ENCODE measurements at regions not wholly inside any gene's neighbourhood (a gene's known extent, or its start where the extent isn't known, plus 50 kb on each side); places are given as distances from the start of the nearest gene placed in this dataset.
"Not testable (repeated sequence)": the region's sequence is repeated elsewhere in the genome, so short reads cannot be mapped to it uniquely, and the experiment has no call there.

- no peak for FAIRE-seq
Observed at GRCh38 chr13:44024167-44024845, 144.6 kb downstream of the LACC1 start.

DNA sequence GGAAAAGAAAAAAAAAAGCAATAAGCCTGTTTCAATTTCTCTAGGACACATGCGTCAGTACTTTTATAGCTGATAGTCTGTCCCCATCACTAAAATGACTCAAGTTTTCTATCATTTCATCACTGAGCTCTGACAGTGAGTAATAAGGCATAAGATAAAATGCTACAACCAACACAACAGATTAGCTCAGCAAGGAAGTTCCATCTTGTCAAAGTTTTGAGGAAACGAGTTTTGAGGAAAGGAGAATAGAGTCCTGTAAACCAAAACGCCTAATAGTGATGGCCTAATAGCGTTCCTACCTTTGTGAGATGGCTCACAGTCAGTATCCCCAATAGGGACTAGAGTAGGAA is 145.1 kb downstream of the LACC1 start:
- FAIRE-seq, result no peak

DNA sequence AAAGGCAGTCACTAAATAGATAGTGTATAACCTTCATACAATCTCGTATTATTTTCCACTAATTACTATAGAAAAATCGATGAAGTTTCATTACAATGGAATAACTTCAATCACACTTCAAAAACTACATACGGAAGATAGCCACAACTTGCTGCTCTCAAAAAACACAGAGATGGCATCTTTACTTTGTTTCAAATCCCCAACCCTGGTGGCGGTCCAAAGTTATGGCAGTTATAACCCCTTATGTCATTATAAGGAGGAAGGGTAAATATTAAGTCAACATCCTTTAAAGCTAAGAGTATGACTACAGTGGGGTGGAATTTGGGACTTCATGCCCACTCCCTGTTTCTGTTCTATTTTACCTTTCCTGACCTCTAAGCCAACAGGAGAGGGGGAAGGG is 146.5 kb downstream of the LACC1 start:
- FAIRE-seq, result no peak

GRCh38 chr13:44028734-44029133 is 149.0 kb downstream of the LACC1 start:
- no peak for FAIRE-seq

GRCh38 chr13:44030615-44031014 is 150.9 kb downstream of the LACC1 start:
- no peak for FAIRE-seq

DNA sequence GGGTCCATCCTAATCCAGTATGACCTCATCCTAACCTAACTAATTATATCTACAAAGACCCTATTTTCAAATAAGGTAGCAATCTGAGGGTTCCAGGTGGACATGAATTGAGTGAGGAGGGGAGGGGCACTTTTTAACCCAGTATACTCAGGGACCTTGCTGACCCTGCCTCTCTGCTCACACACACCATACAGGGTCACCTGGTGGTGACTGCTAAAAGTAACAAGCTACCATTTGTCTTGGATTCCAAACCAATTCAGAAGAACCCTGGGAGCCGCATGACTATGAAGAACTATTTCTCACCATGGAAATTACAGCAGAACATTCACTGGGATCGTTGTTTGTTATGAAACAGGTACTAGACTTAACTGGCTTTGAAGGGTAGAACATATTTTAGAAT is 151.9 kb downstream of the LACC1 start:
- no peak for FAIRE-seq

DNA sequence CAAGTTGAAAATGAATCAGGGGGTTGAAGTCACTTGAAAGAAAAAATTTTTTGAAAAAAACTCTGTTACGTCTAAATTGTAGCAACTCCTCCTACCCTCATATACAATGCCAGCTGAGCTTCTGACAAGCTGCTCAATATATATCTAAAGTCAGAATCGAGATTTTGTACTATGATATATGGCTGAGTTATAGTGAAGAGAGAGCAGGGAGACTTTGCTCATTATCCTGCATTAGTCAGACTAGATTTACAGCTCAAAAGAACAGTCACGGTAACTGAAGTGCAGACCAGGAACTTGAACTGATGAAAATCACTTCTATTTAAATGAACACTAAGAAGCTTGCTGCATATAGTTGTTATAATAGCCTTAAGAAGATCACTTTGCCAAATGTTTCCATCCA is 153.1 kb downstream of the LACC1 start:
- no peak for FAIRE-seq

- FAIRE-seq, result no peak
Observed at GRCh38 chr13:44035400-44035799, 155.7 kb downstream of the LACC1 start.

GRCh38 chr13:44040070-44040817 is 160.5 kb downstream of the LACC1 start:
- FAIRE-seq, result no peak

DNA sequence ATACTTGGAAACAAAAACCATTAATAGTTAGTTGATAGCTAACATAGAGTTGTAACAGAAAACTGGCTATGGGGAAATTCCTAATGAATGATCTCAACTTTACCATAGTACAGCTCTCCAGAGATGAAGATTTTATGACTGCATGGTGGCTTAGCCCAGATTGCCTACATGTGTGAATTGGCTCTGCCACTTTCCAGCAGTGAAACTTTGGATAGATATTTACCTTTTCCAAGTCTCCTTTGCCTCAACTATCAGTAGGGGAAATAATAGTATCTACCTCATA is 161.1 kb downstream of the LACC1 start:
- no peak for FAIRE-seq

DNA sequence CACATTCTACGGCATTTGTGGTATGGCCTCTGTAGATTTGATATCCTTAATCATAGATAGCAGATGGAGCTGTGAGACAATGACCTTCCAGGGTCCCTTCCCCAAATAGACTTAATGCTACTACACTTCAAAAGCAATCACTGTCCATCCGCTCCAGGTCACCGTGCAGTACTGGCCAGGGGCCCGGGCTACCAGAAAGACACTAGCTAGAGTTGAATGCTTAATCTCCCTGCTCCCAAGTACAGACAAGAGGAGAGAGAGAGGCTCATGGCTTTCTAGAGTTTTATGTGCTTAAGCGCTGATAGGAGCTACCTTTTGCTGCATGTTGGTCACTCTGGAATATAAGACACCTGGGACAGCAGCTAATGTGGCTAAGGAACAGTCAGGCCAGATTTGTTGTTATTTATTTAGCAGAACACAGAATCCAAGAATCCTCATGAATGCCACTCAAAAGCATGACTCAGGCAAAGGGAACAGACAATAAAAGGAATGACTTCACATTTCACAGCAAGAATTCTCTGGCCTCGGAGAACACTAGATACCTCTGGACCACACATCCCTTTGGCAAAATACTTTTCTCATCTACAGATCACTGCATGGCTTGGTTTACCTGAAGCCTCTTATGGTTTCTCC is 165.0 kb downstream of the LACC1 start:
- FAIRE-seq, result no peak

- FAIRE-seq, result no peak
Observed at GRCh38 chr13:44045180-44045562, 165.5 kb downstream of the LACC1 start.

DNA sequence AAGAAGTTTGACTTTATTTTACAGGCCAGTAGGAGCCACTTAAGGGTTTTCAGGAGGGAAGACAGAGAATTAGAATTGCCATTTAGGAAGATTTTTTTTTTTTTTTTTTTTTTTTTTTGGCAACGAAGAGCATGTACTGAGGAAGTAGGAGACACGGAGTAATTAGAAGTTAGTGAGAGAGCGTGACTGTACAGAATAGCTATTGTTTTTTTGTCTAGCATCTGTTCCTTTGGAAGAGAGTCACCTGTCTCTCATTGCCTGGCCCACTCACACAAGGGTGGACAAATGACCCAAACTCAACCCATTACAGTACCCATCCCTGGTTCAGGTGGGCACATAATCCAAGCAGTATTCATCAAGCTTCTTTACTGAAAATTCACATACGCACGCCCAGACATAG is 166.7 kb downstream of the LACC1 start:
- no peak for FAIRE-seq

DNA sequence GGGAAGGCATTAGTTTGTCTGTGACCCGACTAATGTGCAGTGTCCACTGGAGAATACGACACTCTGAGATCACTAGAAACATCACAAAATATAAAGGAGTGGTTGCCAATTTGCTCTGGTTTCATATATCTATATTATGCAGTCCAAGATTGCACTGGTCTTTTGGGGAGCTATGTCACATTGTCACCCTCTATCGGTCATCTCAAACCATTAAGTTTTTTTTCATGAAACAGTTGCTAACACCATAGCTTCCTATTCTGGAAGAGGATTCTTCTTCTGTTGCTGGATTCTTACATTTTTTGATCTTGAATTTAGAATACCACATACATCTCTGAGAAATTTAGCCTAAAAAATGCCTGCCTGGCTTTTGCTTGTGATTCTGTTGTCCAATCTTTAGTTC is 168.6 kb downstream of the LACC1 start:
- no peak for FAIRE-seq

- no peak for FAIRE-seq
Observed at GRCh38 chr13:44049081-44049945, 169.6 kb downstream of the LACC1 start.

GRCh38 chr13:44050450-44051063 is 170.9 kb downstream of the LACC1 start:
- FAIRE-seq, result peak; percentile 98

DNA sequence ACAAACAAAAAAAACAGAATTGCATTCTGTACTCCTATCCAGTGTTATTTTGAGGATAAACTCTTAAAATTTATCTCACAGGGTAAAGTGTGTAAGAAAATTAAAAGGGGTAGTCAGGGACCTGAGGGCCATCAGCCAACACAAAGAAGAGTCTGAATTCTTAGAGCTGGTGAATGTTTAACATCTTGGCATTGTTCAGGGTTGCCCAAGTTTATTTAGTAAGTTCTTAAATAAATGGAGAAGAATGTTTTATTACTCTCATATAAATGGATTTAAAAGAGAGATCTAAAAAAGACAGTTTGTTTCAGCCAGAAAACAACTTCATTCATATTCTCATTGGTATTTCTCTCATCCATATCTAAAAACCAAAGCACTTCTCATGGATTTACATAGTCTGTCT is 171.7 kb downstream of the LACC1 start:
- FAIRE-seq, result no peak

DNA sequence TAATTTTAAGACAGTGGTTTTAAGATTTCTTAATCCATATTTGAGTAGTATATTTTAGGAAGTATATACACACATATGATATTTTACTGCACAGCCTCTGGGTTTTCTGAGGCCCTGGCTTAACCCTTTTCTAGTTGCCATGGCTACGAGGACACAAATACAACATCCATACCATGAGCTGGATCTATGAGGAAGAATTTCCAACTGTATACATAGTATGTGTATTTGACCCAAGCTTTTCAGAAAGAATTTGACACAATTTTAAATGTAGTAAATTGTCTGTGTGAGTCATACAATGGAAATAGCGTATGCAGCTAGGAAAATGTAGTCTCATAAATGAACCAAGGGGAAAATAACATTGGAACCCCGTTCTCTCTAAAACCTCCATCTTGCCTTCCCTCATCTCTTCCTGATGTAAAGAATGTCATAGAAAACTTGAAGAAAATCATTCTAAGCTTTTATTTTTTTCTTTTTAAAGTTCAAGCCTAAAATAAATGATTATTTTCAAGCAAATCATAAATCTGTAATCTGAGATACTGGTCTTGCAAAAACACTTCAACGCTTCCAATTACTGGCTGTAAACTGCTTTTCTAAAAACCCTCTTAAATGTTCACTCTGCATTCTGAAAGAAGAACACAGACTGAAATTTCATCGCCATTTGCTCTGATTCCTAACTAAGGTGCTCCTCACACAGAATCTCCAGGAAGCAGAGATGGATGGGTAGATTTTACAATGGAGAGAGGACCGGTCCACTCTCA is 172.4 kb downstream of the LACC1 start:
- no peak for FAIRE-seq

- no peak for FAIRE-seq
Observed at GRCh38 chr13:44052780-44053184, 173.1 kb downstream of the LACC1 start.

DNA sequence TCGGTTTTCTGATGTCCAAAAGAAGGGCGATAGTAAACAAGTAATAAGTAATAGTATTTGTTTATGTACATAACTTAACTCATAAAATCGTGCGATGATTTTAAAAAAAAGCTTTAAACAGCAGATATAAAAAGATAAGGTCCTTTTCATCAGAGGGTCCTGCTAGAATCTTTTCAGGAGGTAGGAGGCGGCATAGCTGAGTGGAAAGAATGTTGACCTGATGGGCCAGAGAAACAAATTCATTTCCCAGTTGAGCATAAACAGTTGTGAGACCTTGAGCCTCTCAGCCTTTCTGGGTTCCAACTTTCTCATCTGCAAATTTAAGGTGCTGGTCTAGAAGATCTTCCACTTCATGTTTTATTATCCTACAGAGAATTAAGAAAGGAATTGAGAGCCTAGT is 173.5 kb downstream of the LACC1 start:
- FAIRE-seq, result no peak

DNA sequence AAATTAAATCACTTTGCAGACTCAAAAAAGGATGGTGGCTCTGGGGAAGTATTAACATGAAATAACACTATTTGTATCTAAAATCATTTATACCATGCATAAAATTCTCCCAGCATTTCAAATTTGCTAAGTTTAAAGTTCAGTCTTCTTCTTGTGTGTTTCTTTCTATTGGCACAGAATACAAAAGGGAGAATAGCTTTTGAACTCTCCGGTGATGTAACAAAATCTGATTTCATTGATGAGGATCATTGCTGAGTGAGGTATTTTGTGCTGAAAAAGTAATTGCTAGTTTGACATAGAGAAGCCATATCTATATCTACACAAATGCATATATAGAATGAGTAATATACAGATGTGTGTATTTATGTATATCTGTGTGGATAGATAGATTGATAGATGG is 174.8 kb downstream of the LACC1 start:
- FAIRE-seq, result no peak

DNA sequence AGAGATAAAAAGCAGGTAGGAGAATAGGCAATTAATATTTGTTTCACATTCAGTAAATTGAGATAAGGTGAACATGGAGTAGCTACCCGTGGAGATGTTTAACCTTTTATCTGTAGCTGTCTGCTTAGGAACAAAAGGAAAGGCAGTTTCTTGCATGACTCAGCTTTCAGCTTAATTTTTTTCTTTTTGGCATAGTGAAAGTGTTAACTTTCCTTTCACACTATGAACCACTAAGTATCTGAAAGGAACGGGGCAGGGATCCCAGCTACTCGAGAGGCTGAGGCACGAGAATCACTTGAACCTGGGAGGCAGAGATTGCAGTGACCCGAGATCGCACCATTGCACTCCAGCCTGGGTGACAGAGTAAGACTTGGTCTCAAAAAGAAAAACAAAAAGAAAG is 176.0 kb downstream of the LACC1 start:
- FAIRE-seq, result not testable (repeated sequence)
